ENCODE measurements at regions not wholly inside any gene's neighbourhood (a gene's known extent, or its start where the extent isn't known, plus 50 kb on each side); places are given as distances from the start of the nearest gene placed in this dataset.

DNA sequence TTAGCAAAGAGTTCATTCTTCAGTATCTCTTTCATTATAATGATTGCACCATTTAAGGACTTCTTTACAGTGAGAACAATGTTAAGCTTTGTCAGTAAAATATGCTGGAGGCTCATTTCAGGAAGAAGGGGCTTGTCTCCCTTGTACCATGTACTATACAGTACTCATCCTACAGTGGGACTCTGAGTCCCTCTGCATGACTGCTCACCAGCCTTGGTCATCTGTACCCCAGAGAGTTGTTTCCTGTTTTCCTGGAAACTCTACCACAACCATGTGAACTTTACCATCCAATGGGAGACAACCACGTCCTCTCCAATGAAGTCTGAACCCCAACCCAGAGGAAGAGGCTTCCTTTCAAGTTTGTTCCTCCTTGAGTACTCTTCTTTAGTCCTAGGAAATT lies 1171.1 kb upstream of the CRIM1 start:
- TF ChIP-seq ZBTB11 (CRISPR knock-in tag; IDR thresholded peaks at IDR 0.05), result no peak
- TF ChIP-seq, protein P1, sequence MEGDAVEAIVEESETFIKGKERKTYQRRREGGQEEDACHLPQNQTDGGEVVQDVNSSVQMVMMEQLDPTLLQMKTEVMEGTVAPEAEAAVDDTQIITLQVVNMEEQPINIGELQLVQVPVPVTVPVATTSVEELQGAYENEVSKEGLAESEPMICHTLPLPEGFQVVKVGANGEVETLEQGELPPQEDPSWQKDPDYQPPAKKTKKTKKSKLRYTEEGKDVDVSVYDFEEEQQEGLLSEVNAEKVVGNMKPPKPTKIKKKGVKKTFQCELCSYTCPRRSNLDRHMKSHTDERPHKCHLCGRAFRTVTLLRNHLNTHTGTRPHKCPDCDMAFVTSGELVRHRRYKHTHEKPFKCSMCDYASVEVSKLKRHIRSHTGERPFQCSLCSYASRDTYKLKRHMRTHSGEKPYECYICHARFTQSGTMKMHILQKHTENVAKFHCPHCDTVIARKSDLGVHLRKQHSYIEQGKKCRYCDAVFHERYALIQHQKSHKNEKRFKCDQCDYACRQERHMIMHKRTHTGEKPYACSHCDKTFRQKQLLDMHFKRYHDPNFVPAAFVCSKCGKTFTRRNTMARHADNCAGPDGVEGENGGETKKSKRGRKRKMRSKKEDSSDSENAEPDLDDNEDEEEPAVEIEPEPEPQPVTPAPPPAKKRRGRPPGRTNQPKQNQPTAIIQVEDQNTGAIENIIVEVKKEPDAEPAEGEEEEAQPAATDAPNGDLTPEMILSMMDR (IDR thresholded peaks at IDR 0.05 in 2 of 3, conservative IDR thresholded peaks at IDR 0.05 in 1 of 3; ENCODE audit: control insufficient read depth in 2 of 3, extremely low read depth in 1 of 3, insufficient read depth in 1 of 3, low read depth in 3 of 3, low read length in 3 of 3), result no peak
- no peak for TF ChIP-seq FOXM1 (IDR thresholded peaks at IDR 0.05; ENCODE audit: low read depth, low read length)
- no peak for TF ChIP-seq SMC3 (IDR thresholded peaks at IDR 0.05; ENCODE audit: borderline replicate concordance, low read length)
- no peak for TF ChIP-seq SPI1 (IDR thresholded peaks at IDR 0.05; ENCODE audit: borderline replicate concordance, insufficient read depth, low read depth, low read length)
- TF ChIP-seq USF2 (IDR thresholded peaks at IDR 0.05; ENCODE audit: borderline replicate concordance, low read depth, low read length), result no peak
- no peak for TF ChIP-seq ESRRA (IDR thresholded peaks at IDR 0.05; ENCODE audit: low read length)
- no peak for TF ChIP-seq SMARCA5 (IDR thresholded peaks at IDR 0.05)
- TF ChIP-seq POLR2A (IDR thresholded peaks at IDR 0.05; ENCODE audit: low read depth, low read length), result no peak
- no peak for TF ChIP-seq NR2C2 (IDR thresholded peaks at IDR 0.05; ENCODE audit: borderline replicate concordance, control insufficient read depth, insufficient read length, low read depth)
- TF ChIP-seq LARP7 (IDR thresholded peaks at IDR 0.05), result no peak
- no peak for TF ChIP-seq ZZZ3 (IDR thresholded peaks at IDR 0.05; ENCODE audit: control insufficient read depth, insufficient read length, low read depth)
- no peak for TF ChIP-seq EP300 (IDR thresholded peaks at IDR 0.05; ENCODE audit: borderline replicate concordance in 1 of 2, control insufficient read depth in 1 of 2, low read depth in 2 of 2, low read length in 2 of 2)
- TF ChIP-seq TCF12 (IDR thresholded peaks at IDR 0.05; ENCODE audit: low read depth, low read length), result no peak

Data from GM12878 (cell line).